ENCODE measurements at regions not wholly inside any gene's neighbourhood (a gene's known extent, or its start where the extent isn't known, plus 50 kb on each side); places are given as distances from the start of the nearest gene placed in this dataset.

DNA sequence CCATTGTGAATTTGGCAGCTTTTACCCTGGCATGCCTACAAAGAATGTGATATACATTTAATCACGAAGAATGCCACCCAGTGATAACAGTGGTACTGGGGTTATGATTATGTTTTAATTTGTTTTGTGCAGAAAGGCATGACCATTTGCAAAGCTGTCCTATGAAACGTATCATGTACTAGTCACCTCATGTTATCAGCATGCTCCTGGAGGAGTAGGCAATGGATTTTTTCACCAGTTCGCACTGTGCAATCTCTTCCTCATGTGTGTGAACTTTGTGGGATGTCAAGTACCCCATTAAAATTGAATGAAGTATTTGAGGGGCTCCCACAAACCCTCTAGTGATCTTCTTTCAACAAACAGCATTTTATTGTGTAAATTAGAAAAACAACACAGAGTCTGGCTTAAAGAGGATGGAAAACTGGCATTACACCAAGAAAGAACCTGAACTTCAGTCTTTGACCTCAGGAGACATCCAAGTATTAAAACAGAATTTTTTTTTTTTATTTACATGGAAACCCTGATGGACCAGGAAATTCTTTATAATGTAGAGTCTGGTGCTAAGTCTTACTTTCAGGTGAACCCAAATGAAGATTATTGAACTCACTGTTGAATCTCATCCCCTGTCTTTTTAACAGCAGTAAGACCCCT lies 200.6 kb upstream of the PGRMC2 start:
- TF ChIP-seq, protein P1, sequence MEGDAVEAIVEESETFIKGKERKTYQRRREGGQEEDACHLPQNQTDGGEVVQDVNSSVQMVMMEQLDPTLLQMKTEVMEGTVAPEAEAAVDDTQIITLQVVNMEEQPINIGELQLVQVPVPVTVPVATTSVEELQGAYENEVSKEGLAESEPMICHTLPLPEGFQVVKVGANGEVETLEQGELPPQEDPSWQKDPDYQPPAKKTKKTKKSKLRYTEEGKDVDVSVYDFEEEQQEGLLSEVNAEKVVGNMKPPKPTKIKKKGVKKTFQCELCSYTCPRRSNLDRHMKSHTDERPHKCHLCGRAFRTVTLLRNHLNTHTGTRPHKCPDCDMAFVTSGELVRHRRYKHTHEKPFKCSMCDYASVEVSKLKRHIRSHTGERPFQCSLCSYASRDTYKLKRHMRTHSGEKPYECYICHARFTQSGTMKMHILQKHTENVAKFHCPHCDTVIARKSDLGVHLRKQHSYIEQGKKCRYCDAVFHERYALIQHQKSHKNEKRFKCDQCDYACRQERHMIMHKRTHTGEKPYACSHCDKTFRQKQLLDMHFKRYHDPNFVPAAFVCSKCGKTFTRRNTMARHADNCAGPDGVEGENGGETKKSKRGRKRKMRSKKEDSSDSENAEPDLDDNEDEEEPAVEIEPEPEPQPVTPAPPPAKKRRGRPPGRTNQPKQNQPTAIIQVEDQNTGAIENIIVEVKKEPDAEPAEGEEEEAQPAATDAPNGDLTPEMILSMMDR (tag by site-specific recombination; IDR thresholded peaks at IDR 0.05), result no peak
- no peak for TF ChIP-seq ZNF747 (tag by site-specific recombination; IDR thresholded peaks at IDR 0.05)
- TF ChIP-seq ZNF677 (tag by site-specific recombination; IDR thresholded peaks at IDR 0.05), result no peak

All from HEK293 (cell line).